Neuronal stem cell (in vitro differentiated cells): ENCODE measurements at regions not wholly inside any gene's neighbourhood (a gene's known extent, or its start where the extent isn't known, plus 50 kb on each side); places are given as distances from the start of the nearest gene placed in this dataset.

Experiments
- DNase-seq: peaks from one replicate; pipeline ENCODE4 v3.0.0-alpha.2; 2013; ENCODE audit warnings: low spot score
- H2AFZ ChIP-seq: one replicate; pipeline ENCODE4 v1.6.1; 2013; ENCODE audit warnings: mild to moderate bottlenecking, low read length, inconsistent platforms
- H2AK5ac ChIP-seq: 2 replicates; pipeline ENCODE4 v1.6.1; 2013; ENCODE audit warnings: low read depth, mild to moderate bottlenecking, inconsistent platforms, low read length, moderate library complexity, mixed read lengths
- H2BK120ac ChIP-seq: 2 replicates; pipeline ENCODE4 v1.6.1; 2013; ENCODE audit warnings: low read depth, mild to moderate bottlenecking, inconsistent platforms, low read length, moderate library complexity, mixed read lengths
- H2BK12ac ChIP-seq: one replicate; pipeline ENCODE4 v1.6.1; 2013; ENCODE audit warnings: low read length, inconsistent platforms
- H2BK15ac ChIP-seq: 2 replicates; pipeline ENCODE4 v1.6.1; 2013; ENCODE audit warnings: mild to moderate bottlenecking, low read length, inconsistent platforms, mixed read lengths
- H2BK5ac ChIP-seq: one replicate; pipeline ENCODE4 v1.6.1; 2013; ENCODE audit warnings: inconsistent platforms, mild to moderate bottlenecking, low read length, moderate library complexity
- H3K14ac ChIP-seq: one replicate; pipeline ENCODE4 v1.6.1; 2013; ENCODE audit warnings: low read length, inconsistent platforms
- H3K18ac ChIP-seq: 2 replicates; pipeline ENCODE4 v1.6.1; 2013; ENCODE audit warnings: low read length, inconsistent platforms
- H3K23ac ChIP-seq: 2 replicates; pipeline ENCODE4 v1.6.1; 2013; ENCODE audit warnings: low read depth, mild to moderate bottlenecking, mixed read lengths, low read length, inconsistent platforms; ENCODE audit not compliant: poor library complexity
- H3K27ac ChIP-seq: replicated peaks from 3 replicates; pipeline ENCODE4 v1.5.1; 2013; ENCODE audit warnings: low read length, inconsistent platforms
- H3K27me3 ChIP-seq, 3 experiments: 2 replicates each; pipeline ENCODE4 v1.6.1; 2013; ENCODE audit warnings: low read length in 3 of 3, mild to moderate bottlenecking in 2 of 3, inconsistent platforms in 1 of 3, low read depth in 1 of 3, mixed read lengths in 1 of 3, moderate library complexity in 1 of 3; ENCODE audit not compliant: control insufficient read depth in 3 of 3, insufficient read depth in 3 of 3
- H3K36me3 ChIP-seq, 2 donors: replicated peaks in 1 of 2; 2 replicates each; pipeline ENCODE4 v1.6.1; 2013; ENCODE audit warnings: low read length in 2 of 2; ENCODE audit not compliant: control insufficient read depth in 2 of 2, insufficient read depth in 2 of 2
- H3K4ac ChIP-seq: 2 replicates; pipeline ENCODE4 v1.6.1; 2013; ENCODE audit warnings: inconsistent platforms, mild to moderate bottlenecking, low read length, moderate library complexity
- H3K4me1 ChIP-seq, 2 donors: 1 replicate in 1 of 2; 2 replicates in 1 of 2; pipeline ENCODE4 v1.6.1; 2013; ENCODE audit warnings: low read length in 2 of 2, low read depth in 1 of 2; ENCODE audit not compliant: control insufficient read depth in 2 of 2, insufficient read depth in 1 of 2
- H3K4me2 ChIP-seq: one replicate; pipeline ENCODE4 v1.6.1; 2013; ENCODE audit warnings: mild to moderate bottlenecking, low read length, inconsistent platforms; ENCODE audit not compliant: insufficient read depth, poor library complexity, severe bottlenecking
- H3K4me3 ChIP-seq, 2 donors: 2 replicates each; pipeline ENCODE4 v1.5.1; 2013; ENCODE audit warnings: low read length in 2 of 2, mild to moderate bottlenecking in 2 of 2, inconsistent platforms in 1 of 2, moderate library complexity in 1 of 2
- H3K79me1 ChIP-seq: one replicate; pipeline ENCODE4 v1.6.1; 2013; ENCODE audit warnings: low read depth, mild to moderate bottlenecking, inconsistent platforms, low read length, moderate library complexity
- H3K9ac ChIP-seq: one replicate; pipeline ENCODE4 v1.6.1; 2013; ENCODE audit warnings: mild to moderate bottlenecking, low read depth, low read length, inconsistent platforms; ENCODE audit not compliant: poor library complexity
- H3K9me3 ChIP-seq, 2 donors: replicated peaks in 1 of 2; 2 replicates each; pipeline versions ENCODE3 to v1.6.1; 2013; ENCODE audit warnings: low read length in 2 of 2, mild to moderate bottlenecking in 2 of 2, inconsistent platforms in 1 of 2, low read depth in 1 of 2, mixed read lengths in 1 of 2, moderate library complexity in 1 of 2; ENCODE audit not compliant: control insufficient read depth in 2 of 2, insufficient read depth in 1 of 2
- H4K8ac ChIP-seq: one replicate; pipeline ENCODE4 v1.6.1; 2013; ENCODE audit warnings: low read depth, mild to moderate bottlenecking, inconsistent platforms, low read length, moderate library complexity
- H4K91ac ChIP-seq: one replicate; pipeline ENCODE4 v1.6.1; 2013; ENCODE audit warnings: low read length, low read depth, mild to moderate bottlenecking, inconsistent platforms; ENCODE audit not compliant: poor library complexity
- WGBS, 2 donors: extraction: QIAGEN DNeasy Blood & Tissue Kit; methylation state at CpG; one replicate each; pipeline ENCODE4 v1.1.7; 2013; ENCODE audit warnings: missing lambda C conversion rate in 2 of 2, mixed read lengths in 1 of 2; ENCODE audit not compliant: insufficient read length in 2 of 2, insufficient replicate concordance in 1 of 2; ENCODE audit errors: extremely low coverage in 2 of 2; 5-methylcytosine and 5-hydroxymethylcytosine counted together

DNA sequence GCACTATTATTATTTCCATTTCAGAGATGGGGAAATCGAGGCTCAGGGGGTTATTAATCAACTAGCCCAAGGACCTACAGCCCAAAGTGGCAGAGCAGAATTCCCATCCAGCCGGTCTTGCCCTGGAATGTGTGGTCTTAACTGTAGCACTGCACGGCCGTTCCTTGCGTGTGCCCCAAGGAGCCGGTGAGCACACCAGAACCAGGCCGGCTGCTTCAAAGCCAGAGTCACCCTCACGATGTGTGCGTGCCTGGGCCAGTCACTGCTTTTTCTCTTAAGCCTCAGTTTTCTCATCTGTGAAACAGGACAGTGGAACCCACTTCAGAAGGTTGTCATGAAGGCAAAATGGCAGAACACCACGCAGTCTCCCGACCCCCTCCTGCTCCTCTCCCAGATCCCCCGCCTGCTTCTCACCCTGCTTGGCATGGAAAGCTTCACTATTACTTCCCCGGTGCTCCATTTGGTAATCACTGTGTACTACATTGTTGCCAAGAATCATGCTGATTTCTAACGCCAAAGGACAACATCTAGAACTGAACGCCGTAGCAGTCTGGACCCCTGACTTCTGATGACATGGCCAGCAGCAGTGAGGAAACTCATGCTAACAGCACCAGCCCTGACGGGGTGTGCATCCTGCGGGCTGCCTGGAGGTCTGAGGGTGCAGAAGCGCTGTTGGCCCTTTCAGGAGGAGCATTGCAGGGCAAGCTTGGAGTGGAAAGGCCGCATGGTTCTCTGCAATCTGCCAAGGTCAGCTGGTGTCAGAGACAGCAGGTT lies 106.8 kb upstream of the B3GAT1 start:
- no CpG with 5 or more reads among the region's 20 CpGs for WGBS, 2 donors
- H3K9ac ChIP-seq, result no peak overlapping the region
- H3K4me1 ChIP-seq, result peaks cover 4 to 12% of the 10 kb centered on the region in 2 donors
- no peak for DNase-seq
- no peak overlapping the region for H2BK120ac ChIP-seq
- no peak overlapping the region for H3K27ac ChIP-seq
- H2BK12ac ChIP-seq, result no peak overlapping the region
- H2BK5ac ChIP-seq, result no peak overlapping the region
- H3K4me2 ChIP-seq, result no peak overlapping the region
- H3K4ac ChIP-seq, result no peak overlapping the region
- H2AFZ ChIP-seq, result no peak overlapping the region
- H4K91ac ChIP-seq, result no peak overlapping the region
- no peak overlapping the region for H3K14ac ChIP-seq
- H3K23ac ChIP-seq, result no peak overlapping the region
- H2AK5ac ChIP-seq, result peak overlapping the region; percentile 29
- H2BK15ac ChIP-seq, result no peak overlapping the region
- no peak overlapping the region for H3K4me3 ChIP-seq
- H3K79me1 ChIP-seq, result no peaks in the 10 kb centered on the region
- peaks cover 0 to 31% (median 0%) of the 10 kb centered on the region in 3 experiments for H3K27me3 ChIP-seq
- H3K18ac ChIP-seq, result no peak overlapping the region
- H3K36me3 ChIP-seq, result no peaks in the 10 kb centered on the region
- no peak overlapping the region for H4K8ac ChIP-seq
- H3K9me3 ChIP-seq, result no peaks in the 10 kb centered on the region

DNA sequence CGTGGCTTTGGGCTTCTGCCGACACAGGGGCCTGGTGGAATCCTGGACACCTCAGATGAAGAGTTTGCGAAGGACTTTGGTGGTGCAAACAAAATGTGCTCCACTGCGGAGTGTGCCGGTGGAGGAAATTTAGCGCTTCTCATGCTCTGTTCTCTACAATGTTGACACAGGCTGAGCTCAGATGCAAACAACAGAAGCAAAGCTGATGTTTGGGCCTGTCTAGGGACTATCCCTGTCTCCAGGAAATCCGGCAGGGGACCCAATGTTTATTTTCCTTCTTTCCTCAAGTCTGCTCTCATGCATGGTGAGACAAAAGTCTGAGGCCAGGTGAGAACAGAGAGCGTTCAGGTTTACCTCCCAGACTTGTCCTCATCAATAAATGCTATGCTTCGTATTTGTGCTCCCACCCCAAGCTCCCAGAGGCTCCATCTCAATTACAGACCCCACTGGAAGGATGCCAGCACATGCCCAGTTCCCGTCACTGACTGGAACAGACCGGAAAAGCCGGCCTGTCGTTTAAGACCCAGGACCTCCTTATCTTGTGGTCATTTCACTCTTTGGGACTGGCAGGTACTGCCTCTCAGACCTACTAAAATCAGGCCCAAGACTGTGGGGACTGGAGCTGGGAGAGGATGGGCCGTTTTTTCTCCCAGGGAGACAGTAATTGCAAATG lies 105.7 kb upstream of the B3GAT1 start:
- WGBS, 2 donors, result no CpG with 5 or more reads among the region's 14 CpGs
- Histone ChIP-seq H3K9ac (no peak overlapping the region), H4K8ac (no peak overlapping the region), H3K4me2 (no peak overlapping the region), H2BK120ac (no peak overlapping the region), H3K79me1 (no peaks in the 10 kb centered on the region), H3K4me1 (peaks cover 4 to 12% of the 10 kb centered on the region in 2 donors), H2BK5ac (no peak overlapping the region), H2AFZ (no peak overlapping the region), H3K9me3 (no peaks in the 10 kb centered on the region), H3K4me3 (no peak overlapping the region), H3K23ac (no peak overlapping the region), H2BK12ac (no peak overlapping the region), H4K91ac (no peak overlapping the region), H3K27ac (no peak overlapping the region), H3K14ac (no peak overlapping the region), H3K36me3 (no peaks in the 10 kb centered on the region), H3K4ac (no peak overlapping the region), H3K18ac (peak overlapping the region; percentile 19), H2BK15ac (no peak overlapping the region), H3K27me3 (peaks cover 0 to 41% (median 0%) of the 10 kb centered on the region in 3 experiments), H2AK5ac (no peak overlapping the region)
- DNase-seq, result no peak

DNA sequence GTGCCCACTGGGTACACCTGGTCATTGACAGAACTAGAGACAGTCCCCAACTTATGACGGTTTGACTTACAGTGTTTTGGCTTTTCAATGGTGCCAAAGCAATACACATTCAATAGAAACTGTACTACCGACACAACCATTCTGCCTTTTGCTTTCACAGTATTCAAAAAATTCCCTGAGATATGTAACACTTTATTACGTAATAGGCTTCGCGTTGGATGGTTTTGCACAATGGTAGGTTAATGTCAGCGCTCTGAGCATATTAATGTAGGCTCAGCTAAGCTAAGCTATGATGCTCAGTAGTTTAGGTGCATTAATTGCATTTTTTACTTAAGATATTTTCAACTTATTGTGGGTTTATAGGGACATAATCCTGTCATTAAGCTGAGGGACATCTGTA lies 105.1 kb upstream of the B3GAT1 start:
- Histone ChIP-seq H3K18ac (no peak overlapping the region), H3K4me3 (no peak overlapping the region), H3K9ac (no peak overlapping the region), H2BK15ac (no peak overlapping the region), H3K9me3 (no peaks in the 10 kb centered on the region), H3K4ac (no peak overlapping the region), H2AK5ac (no peak overlapping the region), H3K23ac (no peak overlapping the region), H3K4me2 (no peak overlapping the region), H3K79me1 (no peaks in the 10 kb centered on the region), H3K27ac (no peak overlapping the region), H4K8ac (no peak overlapping the region), H3K14ac (no peak overlapping the region), H2BK120ac (no peak overlapping the region), H3K27me3 (peaks cover 0 to 41% (median 0%) of the 10 kb centered on the region in 3 experiments), H3K36me3 (no peaks in the 10 kb centered on the region), H3K4me1 (peaks cover 4 to 10% of the 10 kb centered on the region in 2 donors), H2BK5ac (no peak overlapping the region), H2AFZ (no peak overlapping the region), H2BK12ac (no peak overlapping the region), H4K91ac (no peak overlapping the region)
- no CpG with 5 or more reads among the region's 6 CpGs for whole genome bisulfite sequencing, 2 donors
- no peak for DNase-seq

DNA sequence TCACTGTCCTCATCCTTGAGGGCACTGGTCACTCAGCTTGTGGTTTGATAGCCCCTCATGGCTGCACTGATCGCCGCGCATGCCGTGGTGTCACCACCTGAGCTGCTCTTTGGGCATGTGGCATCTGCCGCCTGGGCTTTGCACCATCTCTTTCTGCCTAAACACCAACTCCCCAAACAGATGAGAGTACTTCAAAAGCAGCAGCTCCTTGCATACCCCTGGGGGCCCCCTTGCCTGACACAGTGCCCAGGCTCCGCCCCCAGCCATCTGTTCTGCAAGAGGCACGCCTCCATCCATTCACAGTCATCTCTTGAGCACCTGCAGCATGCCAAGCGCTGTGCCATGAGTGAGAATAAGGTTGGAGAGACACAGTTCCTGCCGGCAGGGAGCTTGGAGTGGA lies 104.5 kb upstream of the B3GAT1 start:
- Histone ChIP-seq H2BK5ac (peak overlapping the region; percentile 42), H3K23ac (no peak overlapping the region), H4K8ac (no peak overlapping the region), H3K14ac (no peak overlapping the region), H3K18ac (peak overlapping the region; percentile 21), H3K27me3 (peaks cover 0 to 41% (median 0%) of the 10 kb centered on the region in 3 experiments), H3K9ac (peak overlapping the region; percentile 51), H3K4ac (no peak overlapping the region), H3K27ac (no peak overlapping the region), H2AFZ (no peak overlapping the region), H2BK12ac (no peak overlapping the region), H3K4me1 (peaks cover 4 to 10% of the 10 kb centered on the region in 2 donors), H2BK120ac (no peak overlapping the region), H3K4me2 (no peak overlapping the region), H2BK15ac (no peak overlapping the region), H3K9me3 (no peaks in the 10 kb centered on the region), H4K91ac (no peak overlapping the region), H3K36me3 (no peaks in the 10 kb centered on the region), H2AK5ac (no peak overlapping the region), H3K79me1 (no peaks in the 10 kb centered on the region), H3K4me3 (no peak overlapping the region)
- no peak for DNase-seq
- no CpG with 5 or more reads among the region's 9 CpGs for WGBS, 2 donors
